HL-60 (cell line): ENCODE measurements at regions not wholly inside any gene's neighbourhood (a gene's known extent, or its start where the extent isn't known, plus 50 kb on each side); places are given as distances from the start of the nearest gene placed in this dataset.

Experiments
- DNase-seq, 2 experiments: peaks; one replicate each; pipeline ENCODE4 v3.0.0-alpha.2; 2010 to 2020; ENCODE audit warnings: low read depth in 1 of 2, low spot score in 1 of 2
- H3K27ac ChIP-seq: fragments of 250-450 bp; sonication (Bioruptor Pico); replicated peaks from 2 replicates; pipeline ENCODE4 v1.5.1; 2020; ENCODE audit warnings: mild to moderate bottlenecking, moderate library complexity
- H3K27me3 ChIP-seq: fragments of 250-450 bp; sonication (Bioruptor Pico); 2 replicates; pipeline ENCODE4 v1.5.1; 2021; ENCODE audit warnings: mild to moderate bottlenecking, moderate library complexity; ENCODE audit not compliant: insufficient read depth, poor library complexity, severe bottlenecking
- H3K4me3 ChIP-seq: replicated peaks from 2 replicates; pipeline ENCODE4 v1.5.1; 2011; ENCODE audit warnings: mild to moderate bottlenecking, control low read depth, low read length; ENCODE audit not compliant: insufficient read depth
- CTCF ChIP-seq: IDR thresholded peaks from one replicate; pipeline ENCODE4 v1.5.1; 2011; ENCODE audit warnings: low read length, control low read depth, inconsistent platforms; ENCODE audit not compliant: insufficient read depth
- GABPA ChIP-seq: IDR thresholded peaks from 2 replicates; pipeline ENCODE4 v1.6.1; 2012; ENCODE audit warnings: low read depth
- POLR2AphosphoS5 ChIP-seq: IDR thresholded peaks from 2 replicates; pipeline ENCODE4 v1.6.1; 2012; ENCODE audit warnings: low read depth
- REST ChIP-seq: IDR thresholded peaks from 2 replicates; pipeline ENCODE4 v1.6.1; 2012; ENCODE audit warnings: low read depth; ENCODE audit not compliant: insufficient replicate concordance
- SPI1 ChIP-seq: IDR thresholded peaks from 2 replicates; pipeline ENCODE4 v1.6.1; 2012; ENCODE audit warnings: low read depth, mild to moderate bottlenecking, borderline replicate concordance

GRCh38 chr6:154614101-154614500, 103.6 kb upstream of the CNKSR3 start:
- H3K27ac ChIP-seq, result no peak overlapping the region
- peaks cover 2% of the 10 kb centered on the region for H3K27me3 ChIP-seq
- TF ChIP-seq POLR2AphosphoS5, result no peak
- no peak for TF ChIP-seq REST
- H3K4me3 ChIP-seq, result no peak overlapping the region
- no peak for DNase-seq

- H3K27ac ChIP-seq, result no peak overlapping the region
- TF ChIP-seq SPI1, result no peak
- TF ChIP-seq REST, result no peak
- TF ChIP-seq CTCF, result no peak
- no peak for TF ChIP-seq POLR2AphosphoS5
- no peak for TF ChIP-seq GABPA
- no peak for DNase-seq
- H3K27me3 ChIP-seq, result peaks cover 2% of the 10 kb centered on the region
- H3K4me3 ChIP-seq, result no peak overlapping the region
These were observed 104.2 kb upstream of the CNKSR3 start for GRCh38 chr6:154614641-154615040.

- Histone ChIP-seq H3K27me3 (peaks cover 2% of the 10 kb centered on the region), H3K4me3 (no peak overlapping the region), H3K27ac (no peak overlapping the region)
- DNase-seq, result no peak
- TF ChIP-seq REST (no peak), CTCF (no peak), SPI1 (no peak), POLR2AphosphoS5 (no peak), GABPA (no peak)
These were observed 105.1 kb upstream of the CNKSR3 start for GRCh38 chr6:154615483-154616025.

GRCh38 chr6:154617175-154617574, 106.7 kb upstream of the CNKSR3 start:
- no peak for TF ChIP-seq GABPA
- TF ChIP-seq POLR2AphosphoS5, result no peak
- TF ChIP-seq REST, result no peak
- TF ChIP-seq SPI1, result no peak
- TF ChIP-seq CTCF, result no peak
- no peak for DNase-seq

More at GRCh38 chr6:154617175-154617574, 106.7 kb upstream of the CNKSR3 start:
- Histone ChIP-seq H3K27ac (no peak overlapping the region), H3K4me3 (no peak overlapping the region), H3K27me3 (peaks cover 2% of the 10 kb centered on the region)
